Epidermal melanocyte (primary cell): ENCODE measurements at regions not wholly inside any gene's neighbourhood (a gene's known extent, or its start where the extent isn't known, plus 50 kb on each side); places are given as distances from the start of the nearest gene placed in this dataset.

Experiments used
- DNase-seq: peaks from one replicate; pipeline ENCODE4 v3.0.0; 2011; ENCODE audit warnings: low spot score; ENCODE audit not compliant: insufficient read length

- no peak for DNase-seq
Measured at GRCh38 chr2:142280831-142281230, 150.0 kb upstream of the LRP1B start.

GRCh38 chr2:142270990-142271389 is 140.2 kb upstream of the LRP1B start:
- no peak for DNase-seq

- DNase-seq = no peak
Measured at GRCh38 chr2:142270291-142270690, 139.5 kb upstream of the LRP1B start.

GRCh38 chr2:142259356-142259755 is 128.5 kb upstream of the LRP1B start:
- no peak for DNase-seq

- no peak for DNase-seq
Measured at GRCh38 chr2:142254031-142254430, 123.2 kb upstream of the LRP1B start.

GRCh38 chr2:142241016-142241415 is 110.2 kb upstream of the LRP1B start:
- DNase-seq = no peak

GRCh38 chr2:142236181-142236580 is 105.4 kb upstream of the LRP1B start:
- DNase-seq = no peak

- DNase-seq = no peak
Measured at GRCh38 chr2:142234741-142235140, 103.9 kb upstream of the LRP1B start.

GRCh38 chr2:142223309-142223708 is 92.5 kb upstream of the LRP1B start:
- DNase-seq = no peak

- no peak for DNase-seq
Measured at GRCh38 chr2:142222715-142223114, 91.9 kb upstream of the LRP1B start.

- no peak for DNase-seq
Measured at GRCh38 chr2:142220901-142221300, 90.1 kb upstream of the LRP1B start.

GRCh38 chr2:142220239-142220638 is 89.4 kb upstream of the LRP1B start:
- no peak for DNase-seq

GRCh38 chr2:142218471-142218870 is 87.7 kb upstream of the LRP1B start:
- no peak for DNase-seq

- DNase-seq = no peak
Measured at GRCh38 chr2:142217804-142218203, 87.0 kb upstream of the LRP1B start.

GRCh38 chr2:142200062-142200461 is 69.2 kb upstream of the LRP1B start:
- no peak for DNase-seq

GRCh38 chr2:142199073-142199472 is 68.3 kb upstream of the LRP1B start:
- no peak for DNase-seq

- DNase-seq = no peak
Measured at GRCh38 chr2:142190805-142191204, 60.0 kb upstream of the LRP1B start.

GRCh38 chr2:142189501-142189900 is 58.7 kb upstream of the LRP1B start:
- no peak for DNase-seq

- DNase-seq = no peak
Measured at GRCh38 chr2:142188562-142188961, 57.7 kb upstream of the LRP1B start.

- DNase-seq = no peak
Measured at GRCh38 chr2:142180820-142181533, 50.2 kb upstream of the LRP1B start.
